IMR-90 (cell line): ENCODE measurements at regions not wholly inside any gene's neighbourhood (a gene's known extent, or its start where the extent isn't known, plus 50 kb on each side); places are given as distances from the start of the nearest gene placed in this dataset.

Experiments
- ATAC-seq: fragments of 200-7000 bp; cut with Tn5 transposase; 2 replicates; pipeline ENCODE4 v1.9.1; 2020; ENCODE audit warnings: low read depth, mild to moderate bottlenecking, moderate library complexity
- BruUV-seq: library from RNA; stranded (reverse); fragments of 400-500 nt; replicated peaks from 2 replicates; lab custom pipeline; 2021; lab: Mats Ljungman, UMichigan
- CTCF ChIA-PET: fragments of 300-600 bp; formaldehyde crosslinking; extraction: SDS; loops from one replicate; lab custom pipeline; 2021; ENCODE audit warnings: antibody characterized with exemption; lab: Yijun Ruan, JAX
- POLR2A ChIA-PET: fragments of 300-600 bp; sonication (Branson Sonifier 250); formaldehyde crosslinking; loops from one replicate; lab custom pipeline; 2022; ENCODE audit warnings: antibody characterized with exemption; ENCODE audit not compliant: unreplicated experiment; lab: Charles Lee
- DNase-seq: peaks from one replicate; pipeline ENCODE4 v3.0.0; 2013
- H2AFZ ChIP-seq: replicated peaks from 2 replicates; pipeline ENCODE3; 2013; ENCODE audit warnings: low read length, mild to moderate bottlenecking; ENCODE audit not compliant: poor library complexity
- H2AK5ac ChIP-seq: 2 replicates; pipeline ENCODE4 v1.6.1; 2013; ENCODE audit warnings: low read depth, low read length, inconsistent platforms
- H2AK9ac ChIP-seq: replicated peaks from 2 replicates; pipeline ENCODE3; 2013; ENCODE audit warnings: mild to moderate bottlenecking, low read depth, low read length, moderate library complexity; ENCODE audit not compliant: poor library complexity
- H2BK120ac ChIP-seq: 2 replicates; pipeline ENCODE4 v1.6.1; 2013; ENCODE audit warnings: low read depth, low read length, inconsistent platforms
- H2BK15ac ChIP-seq: 3 replicates; pipeline ENCODE4 v1.6.1; 2013; ENCODE audit warnings: low read depth, low read length, inconsistent platforms
- H2BK20ac ChIP-seq: 2 replicates; pipeline ENCODE4 v1.6.1; 2013; ENCODE audit warnings: low read depth, mild to moderate bottlenecking, inconsistent platforms, low read length, moderate library complexity
- H2BK5ac ChIP-seq: 2 replicates; pipeline ENCODE4 v1.6.1; 2013; ENCODE audit warnings: mild to moderate bottlenecking, low read depth, low read length, inconsistent platforms; ENCODE audit not compliant: poor library complexity, severe bottlenecking
- H3K14ac ChIP-seq: replicated peaks from 2 replicates; pipeline ENCODE4 v1.6.1; 2013; ENCODE audit warnings: low read depth, low read length, inconsistent platforms
- H3K18ac ChIP-seq: 2 replicates; pipeline ENCODE4 v1.6.1; 2013; ENCODE audit warnings: low read depth, low read length, control low read depth
- H3K23ac ChIP-seq: 2 replicates; pipeline ENCODE4 v1.6.1; 2013; ENCODE audit warnings: low read depth, low read length, inconsistent platforms
- H3K27ac ChIP-seq: 2 replicates; pipeline ENCODE4 v1.5.1; 2013; ENCODE audit warnings: mild to moderate bottlenecking, control low read depth, low read length; ENCODE audit not compliant: insufficient read depth
- H3K27me3 ChIP-seq: 2 replicates; pipeline ENCODE4 v1.6.1; 2013; ENCODE audit warnings: low read length; ENCODE audit not compliant: control insufficient read depth, insufficient read depth
- H3K36me3 ChIP-seq: 2 replicates; pipeline ENCODE4 v1.6.1; 2013; ENCODE audit warnings: low read length, mixed read lengths; ENCODE audit not compliant: control insufficient read depth, insufficient read depth
- H3K4ac ChIP-seq: 2 replicates; pipeline ENCODE4 v1.6.1; 2013; ENCODE audit warnings: low read depth, low read length, inconsistent platforms
- H3K4me1 ChIP-seq: 2 replicates; pipeline ENCODE4 v1.6.1; 2013; ENCODE audit warnings: low read length, mixed read lengths; ENCODE audit not compliant: control insufficient read depth, insufficient read depth
- H3K4me2 ChIP-seq: 2 replicates; pipeline ENCODE4 v1.6.1; 2013; ENCODE audit warnings: low read depth, mild to moderate bottlenecking, control low read depth, low read length, moderate library complexity
- H3K4me3 ChIP-seq: 2 replicates; pipeline ENCODE4 v1.5.1; 2013; ENCODE audit warnings: low read depth, mild to moderate bottlenecking, control low read depth, low read length, moderate library complexity; ENCODE audit not compliant: insufficient read depth
- H3K56ac ChIP-seq: 2 replicates; pipeline ENCODE4 v1.6.1; 2013; ENCODE audit warnings: low read length, inconsistent platforms; ENCODE audit not compliant: insufficient read depth; ENCODE audit errors: extremely low read depth
- H3K79me1 ChIP-seq, 2 experiments: 2 replicates each; pipeline ENCODE4 v1.6.1; 2013; ENCODE audit warnings: low read length in 2 of 2, inconsistent platforms in 1 of 2, low read depth in 1 of 2
- H3K9ac ChIP-seq: 2 replicates; pipeline ENCODE4 v1.6.1; 2013; ENCODE audit warnings: low read depth, low read length, control low read depth
- H3K9me1 ChIP-seq: 2 replicates; pipeline ENCODE4 v1.6.1; 2013; ENCODE audit warnings: low read length, inconsistent platforms; ENCODE audit not compliant: insufficient read depth
- H3K9me3 ChIP-seq: 2 replicates; pipeline ENCODE4 v1.6.1; 2013; ENCODE audit warnings: low read length; ENCODE audit not compliant: control insufficient read depth, insufficient read depth
- H4K20me1 ChIP-seq: 2 replicates; pipeline ENCODE4 v1.6.1; 2013; ENCODE audit warnings: low read length, inconsistent platforms; ENCODE audit not compliant: insufficient read depth
- H4K5ac ChIP-seq: 2 replicates; pipeline ENCODE4 v1.6.1; 2013; ENCODE audit warnings: mild to moderate bottlenecking, low read depth, low read length, control low read depth
- H4K8ac ChIP-seq, 2 experiments: 2 replicates each; pipeline ENCODE4 v1.6.1; 2013; ENCODE audit warnings: low read depth in 2 of 2, low read length in 2 of 2, control low read depth in 1 of 2, inconsistent platforms in 1 of 2
- H4K91ac ChIP-seq: 2 replicates; pipeline ENCODE4 v1.6.1; 2013; ENCODE audit warnings: low read depth, low read length, inconsistent platforms; ENCODE audit not compliant: insufficient read depth
- CEBPB ChIP-seq: IDR thresholded peaks from 2 replicates; pipeline ENCODE4 v1.6.1; 2012; ENCODE audit warnings: low read depth, low read length, improper control_type of control experiment
- CHD1 ChIP-seq: IDR thresholded peaks from 2 replicates; pipeline ENCODE4 v1.6.1; 2012; ENCODE audit warnings: low read depth, low read length, improper control_type of control experiment
- ELK1 ChIP-seq: fragments of 150-350 bp; IDR thresholded peaks from 2 replicates; pipeline ENCODE4 v1.6.1; 2016; ENCODE audit warnings: low read depth, mild to moderate bottlenecking, low read length, moderate library complexity, borderline replicate concordance
- FOS ChIP-seq: fragments of 150-350 bp; IDR thresholded peaks from 2 replicates; pipeline ENCODE4 v1.6.1; 2016; ENCODE audit warnings: low read depth, low read length
- MAZ ChIP-seq: IDR thresholded peaks from 2 replicates; pipeline ENCODE4 v1.6.1; 2012; ENCODE audit warnings: low read depth, mild to moderate bottlenecking, low read length, improper control_type of control experiment, moderate library complexity, borderline replicate concordance
- MXI1 ChIP-seq: IDR thresholded peaks from 2 replicates; pipeline ENCODE4 v1.6.1; 2012; ENCODE audit warnings: low read depth, mild to moderate bottlenecking, low read length, moderate library complexity, borderline replicate concordance
- NFE2L2 ChIP-seq: fragments of 150-350 bp; IDR thresholded peaks from 2 replicates; pipeline ENCODE4 v1.6.1; 2016; ENCODE audit warnings: low read depth, mild to moderate bottlenecking, low read length
- POLR2A ChIP-seq: IDR thresholded peaks from 2 replicates; pipeline ENCODE4 v1.6.1; 2012; ENCODE audit warnings: mild to moderate bottlenecking, low read depth, low read length
- RCOR1 ChIP-seq: IDR thresholded peaks from 2 replicates; pipeline ENCODE4 v1.6.1; 2012; ENCODE audit warnings: mild to moderate bottlenecking, low read length, improper control_type of control experiment; ENCODE audit not compliant: insufficient replicate concordance
- SMC3 ChIP-seq: fragments of 150-350 bp; IDR thresholded peaks from 2 replicates; pipeline ENCODE4 v1.6.1; 2016; ENCODE audit warnings: low read depth, mild to moderate bottlenecking, antibody characterized with exemption, low read length, moderate library complexity
- USF2 ChIP-seq: fragments of 150-350 bp; IDR thresholded peaks from 2 replicates; pipeline ENCODE4 v1.6.1; 2017; ENCODE audit warnings: mild to moderate bottlenecking, antibody characterized with exemption, low read length, low read depth
- WGBS, 2 experiments: methylation state at CpG; one replicate each; pipeline versions ENCODE4 v1.1.5 to v1.1.7; 2013; ENCODE audit warnings: missing lambda C conversion rate in 2 of 2; ENCODE audit not compliant: insufficient read length in 1 of 2; ENCODE audit errors: extremely low coverage in 2 of 2; 5-methylcytosine and 5-hydroxymethylcytosine counted together
- dilution Hi-C: fragments of 300-500 bp; cut with HindIII; formaldehyde crosslinking; loops from one replicate; pipeline ENCODE4 v1.14.3; 2018; ENCODE audit warnings: low sequenced_read_pairs; ENCODE audit not compliant: unreplicated experiment
- in situ Hi-C: fragments of 300-500 bp; cut with MboI; formaldehyde crosslinking; loops from 3 replicates; pipeline ENCODE4 v1.14.3; 2019; ENCODE audit warnings: low sequenced_read_pairs, inconsistent platforms, mixed read lengths
- intact Hi-C: fragments of 100-400 bp; cut with micrococcal nuclease; formaldehyde crosslinking; loops from 2 replicates; pipeline ENCODE4 v1.10.0; 2022

DNA sequence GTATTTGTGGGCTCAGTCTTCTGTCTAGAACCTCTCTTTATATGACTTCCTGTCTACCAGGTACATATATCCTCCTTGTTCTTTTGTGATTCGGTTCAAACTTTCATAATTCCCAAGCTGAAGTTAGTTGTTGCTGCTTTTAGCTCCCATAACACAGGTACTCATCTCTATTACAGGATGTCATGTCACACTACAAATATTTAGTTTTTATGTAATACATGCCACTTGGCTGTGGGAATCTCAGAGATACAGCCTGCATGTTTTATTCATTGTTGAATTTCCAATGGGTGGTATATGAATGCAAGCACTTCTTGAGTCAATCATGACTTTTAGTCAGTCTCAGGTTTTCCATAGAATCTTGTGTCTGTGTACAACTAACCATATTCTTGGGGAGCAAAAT lies 122.7 kb downstream of the SINHCAF start:
- CTCF ChIA-PET: no interaction called here

More for the DNA sequence above, 122.7 kb downstream of the SINHCAF start:
- Histone ChIP-seq H3K18ac (no peak overlapping the region), H2BK5ac (no peak overlapping the region), H3K4me1 (no peaks in the 10 kb centered on the region), H2BK120ac (no peak overlapping the region), H2AFZ (no peak overlapping the region), H4K20me1 (no peaks in the 10 kb centered on the region), H3K56ac (no peak overlapping the region), H4K91ac (no peak overlapping the region), H3K4ac (no peak overlapping the region), H3K4me3 (no peak overlapping the region), H2AK9ac (no peak overlapping the region), H2BK15ac (no peak overlapping the region), H3K9me1 (no peaks in the 10 kb centered on the region), H3K9ac (no peak overlapping the region), H3K36me3 (no peaks in the 10 kb centered on the region), H4K8ac (no peak overlapping the region), H3K79me1 (no peaks in the 10 kb centered on the region), H3K14ac (no peak overlapping the region), H3K9me3 (no peaks in the 10 kb centered on the region), H3K27ac (no peak overlapping the region), H3K23ac (no peak overlapping the region), H2BK20ac (no peak overlapping the region), H3K27me3 (peaks cover 2% of the 10 kb centered on the region), H3K4me2 (no peak overlapping the region), H2AK5ac (no peak overlapping the region), H4K5ac (no peak overlapping the region)
- POLR2A ChIA-PET: no interaction called here
- TF ChIP-seq ELK1 (no peak), USF2 (no peak), POLR2A (no peak), CEBPB (no peak), RCOR1 (no peak), MAZ (no peak), NFE2L2 (no peak), FOS (no peak), SMC3 (no peak), MXI1 (no peak), CHD1 (no peak)
- intact Hi-C loops (no loop called here), in situ Hi-C loops (no loop called here), dilution Hi-C loops (no loop called here)
- WGBS, 2 experiments: 100% methylated on average over 1 of the region's 1 CpG; no CpG with 5 or more reads in 1 of the 2 experiments
- BruUV-seq: no TSS peak
- DNase-seq (no peak), ATAC-seq (no peak)
